H1 (cell line): ENCODE measurements at regions not wholly inside any gene's neighbourhood (a gene's known extent, or its start where the extent isn't known, plus 50 kb on each side); places are given as distances from the start of the nearest gene placed in this dataset.

ENCODE experiments used
- ASH2L ChIP-seq: fragments of 200-600, 300-600 bp; sonication (generic); IDR thresholded peaks from one replicate; pipeline ENCODE4 v1.7.1; 2017; ENCODE audit warnings: low read length
- BACH1 ChIP-seq: IDR thresholded peaks from 2 replicates; pipeline ENCODE4 v1.6.1; 2012; ENCODE audit warnings: low read length, improper control_type of control experiment
- BRCA1 ChIP-seq: IDR thresholded peaks from 2 replicates; pipeline ENCODE4 v1.6.1; 2012; ENCODE audit warnings: low read depth, low read length, improper control_type of control experiment
- CHD1 ChIP-seq: IDR thresholded peaks from 2 replicates; pipeline ENCODE4 v1.6.1; 2012; ENCODE audit warnings: low read depth, low read length, improper control_type of control experiment
- CHD2 ChIP-seq: IDR thresholded peaks from 2 replicates; pipeline ENCODE4 v1.6.1; 2012; ENCODE audit warnings: low read length, improper control_type of control experiment
- JUN ChIP-seq: IDR thresholded peaks from 2 replicates; pipeline ENCODE4 v1.6.1; 2011; ENCODE audit warnings: low read depth, mild to moderate bottlenecking, improper control_type of control experiment, low read length
- KDM1A ChIP-seq: fragments of 200-600, 300-600 bp; sonication (generic); IDR thresholded peaks from 2 replicates; pipeline ENCODE4 v1.7.1; 2016; ENCODE audit warnings: mild to moderate bottlenecking, low read length, borderline replicate concordance
- KDM4A ChIP-seq: IDR thresholded peaks from one replicate; pipeline ENCODE4 v1.7.1; 2012; ENCODE audit warnings: low read depth, mild to moderate bottlenecking, moderate library complexity, low read length, inconsistent platforms; ENCODE audit not compliant: severe bottlenecking
- NANOG ChIP-seq: IDR thresholded peaks from 2 replicates; pipeline ENCODE4 v1.6.1; 2011; ENCODE audit warnings: low read length, low read depth, mild to moderate bottlenecking, inconsistent platforms; ENCODE audit not compliant: insufficient read depth, poor library complexity, severe bottlenecking
- RBBP5 ChIP-seq: IDR thresholded peaks from 2 replicates; pipeline ENCODE4 v1.7.1; 2012; ENCODE audit warnings: low read depth, mild to moderate bottlenecking, inconsistent platforms, low read length, moderate library complexity, borderline replicate concordance
- SIN3A ChIP-seq, 2 experiments: IDR thresholded peaks in 1 of 2; conservative IDR thresholded peaks in 1 of 2; 2 replicates each; pipeline ENCODE4 v1.6.1; 2011 to 2012; ENCODE audit warnings: low read length in 2 of 2, improper control_type of control experiment in 1 of 2, low read depth in 1 of 2, mild to moderate bottlenecking in 1 of 2
- SIRT6 ChIP-seq: IDR thresholded peaks from one replicate; pipeline ENCODE4 v1.7.1; 2012; ENCODE audit warnings: low read length, inconsistent platforms
- SP1 ChIP-seq: IDR thresholded peaks from 2 replicates; pipeline ENCODE4 v1.6.1; 2011; ENCODE audit warnings: low read depth, low read length
- SP4 ChIP-seq: IDR thresholded peaks from 2 replicates; pipeline ENCODE4 v1.6.1; 2012; ENCODE audit warnings: low read length, inconsistent platforms
- SUZ12 ChIP-seq: fragments of 200-600 bp; sonication (generic); IDR thresholded peaks from 2 replicates; pipeline ENCODE4 v1.6.1; 2012; ENCODE audit warnings: mild to moderate bottlenecking, inconsistent platforms, low read length, moderate library complexity, mixed read lengths
- TAF7 ChIP-seq: optimal IDR thresholded peaks from 2 replicates; pipeline ENCODE3; 2011; ENCODE audit warnings: low read depth, mild to moderate bottlenecking, inconsistent platforms, low read length, moderate library complexity, borderline replicate concordance
- TF ChIP-seq, protein P1 (sequence below): IDR thresholded peaks from 2 replicates; pipeline ENCODE4 v1.6.1; 2011; ENCODE audit warnings: low read length, improper control_type of control experiment
- TF ChIP-seq, protein P2 (sequence below): IDR thresholded peaks from 2 replicates; pipeline ENCODE4 v1.6.1; 2012; ENCODE audit warnings: inconsistent platforms
- TF ChIP-seq, protein P3 (sequence below), 3 experiments: IDR thresholded peaks; 1 replicate in 2 of 3; 2 replicates in 1 of 3; pipeline versions ENCODE4 v1.5.1 to v1.6.1; 2011; ENCODE audit warnings: low read length in 3 of 3, mild to moderate bottlenecking in 3 of 3, inconsistent platforms in 2 of 3, low read depth in 1 of 3, moderate library complexity in 1 of 3; ENCODE audit not compliant: insufficient read depth in 1 of 3; ENCODE audit errors: control extremely low read depth in 1 of 3

DNA sequence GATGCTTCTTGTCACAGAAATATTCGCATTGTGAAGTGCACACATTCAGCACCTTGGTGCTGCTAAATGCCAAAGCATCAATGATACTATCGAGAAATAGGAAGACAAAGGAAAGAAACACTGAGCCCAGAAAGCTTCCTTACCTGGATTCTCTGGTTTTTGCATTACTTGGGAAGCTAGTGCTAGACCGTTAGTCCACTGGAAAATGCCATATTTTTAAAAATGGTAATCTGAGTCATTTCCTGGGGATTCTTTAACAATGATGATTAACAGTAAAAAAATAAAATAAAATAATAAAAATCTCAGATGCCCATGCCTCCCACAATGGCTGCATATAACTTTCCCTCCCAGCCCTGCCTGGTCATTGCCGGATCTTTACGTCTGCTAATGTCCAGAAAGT lies 420.1 kb upstream of the MGMT start (continued):
- TF ChIP-seq, protein P1, sequence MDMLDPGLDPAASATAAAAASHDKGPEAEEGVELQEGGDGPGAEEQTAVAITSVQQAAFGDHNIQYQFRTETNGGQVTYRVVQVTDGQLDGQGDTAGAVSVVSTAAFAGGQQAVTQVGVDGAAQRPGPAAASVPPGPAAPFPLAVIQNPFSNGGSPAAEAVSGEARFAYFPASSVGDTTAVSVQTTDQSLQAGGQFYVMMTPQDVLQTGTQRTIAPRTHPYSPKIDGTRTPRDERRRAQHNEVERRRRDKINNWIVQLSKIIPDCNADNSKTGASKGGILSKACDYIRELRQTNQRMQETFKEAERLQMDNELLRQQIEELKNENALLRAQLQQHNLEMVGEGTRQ, result no peak
- TF ChIP-seq BACH1 (no peak), KDM4A (no peak), RBBP5 (no peak), SP4 (no peak), SUZ12 (no peak), CHD2 (no peak), SIN3A (conservative IDR thresholded peaks at IDR 0.05 in 1 of 2, IDR thresholded peaks at IDR 0.05 in 1 of 2; ENCODE audit: low read depth in 1 of 2, low read length in 2 of 2) (no peak), SP1 (no peak), TAF7 (no peak), ASH2L (no peak), SIRT6 (no peak), NANOG (no peak), KDM1A (no peak), BRCA1 (no peak), CHD1 (no peak), JUN (no peak)
- TF ChIP-seq, protein P2, sequence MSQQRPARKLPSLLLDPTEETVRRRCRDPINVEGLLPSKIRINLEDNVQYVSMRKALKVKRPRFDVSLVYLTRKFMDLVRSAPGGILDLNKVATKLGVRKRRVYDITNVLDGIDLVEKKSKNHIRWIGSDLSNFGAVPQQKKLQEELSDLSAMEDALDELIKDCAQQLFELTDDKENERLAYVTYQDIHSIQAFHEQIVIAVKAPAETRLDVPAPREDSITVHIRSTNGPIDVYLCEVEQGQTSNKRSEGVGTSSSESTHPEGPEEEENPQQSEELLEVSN, result no peak
- TF ChIP-seq, protein P3, sequence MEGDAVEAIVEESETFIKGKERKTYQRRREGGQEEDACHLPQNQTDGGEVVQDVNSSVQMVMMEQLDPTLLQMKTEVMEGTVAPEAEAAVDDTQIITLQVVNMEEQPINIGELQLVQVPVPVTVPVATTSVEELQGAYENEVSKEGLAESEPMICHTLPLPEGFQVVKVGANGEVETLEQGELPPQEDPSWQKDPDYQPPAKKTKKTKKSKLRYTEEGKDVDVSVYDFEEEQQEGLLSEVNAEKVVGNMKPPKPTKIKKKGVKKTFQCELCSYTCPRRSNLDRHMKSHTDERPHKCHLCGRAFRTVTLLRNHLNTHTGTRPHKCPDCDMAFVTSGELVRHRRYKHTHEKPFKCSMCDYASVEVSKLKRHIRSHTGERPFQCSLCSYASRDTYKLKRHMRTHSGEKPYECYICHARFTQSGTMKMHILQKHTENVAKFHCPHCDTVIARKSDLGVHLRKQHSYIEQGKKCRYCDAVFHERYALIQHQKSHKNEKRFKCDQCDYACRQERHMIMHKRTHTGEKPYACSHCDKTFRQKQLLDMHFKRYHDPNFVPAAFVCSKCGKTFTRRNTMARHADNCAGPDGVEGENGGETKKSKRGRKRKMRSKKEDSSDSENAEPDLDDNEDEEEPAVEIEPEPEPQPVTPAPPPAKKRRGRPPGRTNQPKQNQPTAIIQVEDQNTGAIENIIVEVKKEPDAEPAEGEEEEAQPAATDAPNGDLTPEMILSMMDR (IDR thresholded peaks at IDR 0.05; ENCODE audit: control extremely low read depth in 1 of 3, insufficient read depth in 1 of 3, low read depth in 1 of 3, low read length in 3 of 3), result no peak
